Muscle of back (tissue), 3 donors: ENCODE measurements at regions not wholly inside any gene's neighbourhood (a gene's known extent, or its start where the extent isn't known, plus 50 kb on each side); places are given as distances from the start of the nearest gene placed in this dataset.

Experiments
- DNase-seq, 3 donors: peaks; one replicate each; pipeline versions ENCODE4 v3.0.0 to v3.0.0-alpha.2; 2013

GRCh38 chr18:29547626-29548025, 1370.7 kb upstream of the CDH2 start:
- no peak for DNase-seq

GRCh38 chr18:29540548-29540947, 1363.6 kb upstream of the CDH2 start:
- DNase-seq: no peak

- DNase-seq: no peak
Measured at GRCh38 chr18:29531746-29532145, 1354.8 kb upstream of the CDH2 start.

- DNase-seq: no peak
Measured at GRCh38 chr18:29523371-29523770, 1346.4 kb upstream of the CDH2 start.

GRCh38 chr18:29512761-29513160, 1335.8 kb upstream of the CDH2 start:
- DNase-seq: no peak

GRCh38 chr18:29512203-29512602, 1335.3 kb upstream of the CDH2 start:
- no peak for DNase-seq

GRCh38 chr18:29501952-29502351, 1325.0 kb upstream of the CDH2 start:
- peak in 1 of 3 donors; percentile 25 for DNase-seq

GRCh38 chr18:29496152-29496680, 1319.3 kb upstream of the CDH2 start:
- peak in 2 of 3 donors; percentile 14 to 30 for DNase-seq

- no peak for DNase-seq
Measured at GRCh38 chr18:29494371-29494770, 1317.4 kb upstream of the CDH2 start.

GRCh38 chr18:29491907-29492306, 1315.0 kb upstream of the CDH2 start:
- DNase-seq: no peak

GRCh38 chr18:29488617-29489016, 1311.7 kb upstream of the CDH2 start:
- no peak for DNase-seq

- no peak for DNase-seq
Measured at GRCh38 chr18:29465526-29465925, 1288.6 kb upstream of the CDH2 start.

- peak in 1 of 3 donors; percentile 5 for DNase-seq
Measured at GRCh38 chr18:29459972-29460371, 1283.0 kb upstream of the CDH2 start.

GRCh38 chr18:29457316-29457889, 1280.5 kb upstream of the CDH2 start:
- DNase-seq: no peak

- DNase-seq: peak; percentile 69 to 85 (median 69)
Measured at GRCh38 chr18:29449424-29449823, 1272.5 kb upstream of the CDH2 start.

- DNase-seq: no peak
Measured at GRCh38 chr18:29439398-29439797, 1262.5 kb upstream of the CDH2 start.

GRCh38 chr18:29436459-29436858, 1259.5 kb upstream of the CDH2 start:
- no peak for DNase-seq

GRCh38 chr18:29434650-29435049, 1257.7 kb upstream of the CDH2 start:
- no peak for DNase-seq

GRCh38 chr18:29430416-29430815, 1253.5 kb upstream of the CDH2 start:
- DNase-seq: no peak

- peak in 1 of 3 donors; percentile 8 for DNase-seq
Measured at GRCh38 chr18:29418136-29418535, 1241.2 kb upstream of the CDH2 start.

GRCh38 chr18:29406996-29407395, 1230.1 kb upstream of the CDH2 start:
- DNase-seq: no peak

- DNase-seq: no peak
Measured at GRCh38 chr18:29397536-29397935, 1220.6 kb upstream of the CDH2 start.

- no peak for DNase-seq
Measured at GRCh38 chr18:29383311-29384273, 1206.7 kb upstream of the CDH2 start.
